ENCODE measurements at regions not wholly inside any gene's neighbourhood (a gene's known extent, or its start where the extent isn't known, plus 50 kb on each side); places are given as distances from the start of the nearest gene placed in this dataset.

GRCh38 chr7:94738071-94738470 lies 82.1 kb upstream of the SGCE start:
- no peak overlapping the region for H3K4ac ChIP-seq (ENCODE audit: low read depth in 1 of 2, low read length in 2 of 2)
- no peak overlapping the region for H3K9ac ChIP-seq (ENCODE audit: low read length)
- H3K18ac ChIP-seq (ENCODE audit: low read depth in 1 of 2, low read length in 2 of 2) = no peak overlapping the region
- no peaks in the 10 kb centered on the region for H3K4me1 ChIP-seq (ENCODE audit: control insufficient read depth, insufficient read depth, low read depth, low read length)
- no peaks in the 10 kb centered on the region for H3K9me3 ChIP-seq (ENCODE audit: control insufficient read depth, low read length)
- no peak overlapping the region for H2AFZ ChIP-seq (ENCODE audit: low read depth, low read length)
- no peak overlapping the region for H2AK5ac ChIP-seq (ENCODE audit: low read length, severe bottlenecking)
- no peaks in the 10 kb centered on the region for H3K27me3 ChIP-seq (ENCODE audit: control insufficient read depth in 1 of 2, insufficient read depth in 1 of 2, low read length in 2 of 2)
- no peak overlapping the region for H3K27ac ChIP-seq (ENCODE audit: low read length, poor library complexity, severe bottlenecking)
- H3K23ac ChIP-seq (ENCODE audit: low read length in 2 of 2) = no peak overlapping the region
- H4K91ac ChIP-seq (ENCODE audit: low read length) = no peak overlapping the region
- H3K4me2 ChIP-seq (ENCODE audit: low read length, poor library complexity, severe bottlenecking) = no peak overlapping the region
- no peak overlapping the region for H3K14ac ChIP-seq (ENCODE audit: low read length in 2 of 2)
- H2BK120ac ChIP-seq (ENCODE audit: low read depth, low read length) = no peak overlapping the region
- H3K79me1 ChIP-seq (replicated peaks; ENCODE audit: low read length, poor library complexity, severe bottlenecking) = no peaks in the 10 kb centered on the region
- H2BK12ac ChIP-seq (ENCODE audit: low read length in 2 of 2) = no peak overlapping the region
- no peak for DNase-seq
- H2BK5ac ChIP-seq (ENCODE audit: low read depth, low read length, poor library complexity, severe bottlenecking) = no peak overlapping the region
- no peak overlapping the region for H2BK15ac ChIP-seq (ENCODE audit: low read depth, poor library complexity, severe bottlenecking)
- WGBS = 100% methylated on average over 1 of the region's 1 CpG
- no peak overlapping the region for H4K8ac ChIP-seq (ENCODE audit: low read length)
- H3K36me3 ChIP-seq (ENCODE audit: control insufficient read depth in 1 of 2, insufficient read depth in 2 of 2, low read depth in 1 of 2, low read length in 2 of 2) = no peaks in the 10 kb centered on the region
- no peak overlapping the region for H3K4me3 ChIP-seq (ENCODE audit: insufficient read depth in 1 of 2, low read depth in 1 of 2, low read length in 2 of 2)

- WGBS = no CpG with 5 or more reads among the region's 1 CpG
- no peaks in the 10 kb centered on the region for H3K4me1 ChIP-seq (ENCODE audit: control insufficient read depth, insufficient read depth, low read depth, low read length)
Observed at GRCh38 chr7:94739180-94739579, 83.2 kb upstream of the SGCE start.

DNA sequence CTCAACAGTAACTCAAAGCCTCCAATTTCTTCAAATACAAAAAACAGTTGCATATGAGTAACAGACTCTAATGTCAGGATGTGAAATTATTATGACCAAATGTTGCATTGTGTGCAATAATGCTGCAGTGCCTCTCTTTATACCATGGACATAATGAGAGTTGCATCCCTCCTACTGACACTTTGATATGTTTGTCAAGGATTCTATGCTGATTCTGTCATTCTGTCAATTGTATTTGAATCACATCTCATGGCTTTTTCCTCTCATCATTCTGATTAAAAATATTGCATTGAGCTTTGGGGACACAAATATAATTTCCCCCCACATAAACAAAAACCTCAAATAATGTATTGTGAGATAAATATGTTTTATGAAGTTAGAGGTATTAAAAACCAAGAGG lies 84.6 kb upstream of the SGCE start:
- no peak overlapping the region for H3K27ac ChIP-seq (ENCODE audit: low read length, poor library complexity, severe bottlenecking)
- no peak overlapping the region for H4K8ac ChIP-seq (ENCODE audit: low read length)
- no peaks in the 10 kb centered on the region for H3K79me1 ChIP-seq (replicated peaks; ENCODE audit: low read length, poor library complexity, severe bottlenecking)
- no peak overlapping the region for H3K9ac ChIP-seq (ENCODE audit: low read length)
- no peaks in the 10 kb centered on the region for H3K4me1 ChIP-seq (ENCODE audit: control insufficient read depth, insufficient read depth, low read depth, low read length)
- no peak overlapping the region for H3K23ac ChIP-seq (ENCODE audit: low read length in 2 of 2)
- no peak overlapping the region for H2BK12ac ChIP-seq (ENCODE audit: low read length in 2 of 2)
- no peak overlapping the region for H2BK5ac ChIP-seq (ENCODE audit: low read depth, low read length, poor library complexity, severe bottlenecking)
- no peaks in the 10 kb centered on the region for H3K27me3 ChIP-seq (ENCODE audit: control insufficient read depth in 1 of 2, insufficient read depth in 1 of 2, low read length in 2 of 2)
- DNase-seq = no peak
- no peak overlapping the region for H3K14ac ChIP-seq (ENCODE audit: low read length in 2 of 2)
- H3K4me3 ChIP-seq (ENCODE audit: insufficient read depth in 1 of 2, low read depth in 1 of 2, low read length in 2 of 2) = no peak overlapping the region
- no peak overlapping the region for H3K4ac ChIP-seq (ENCODE audit: low read depth in 1 of 2, low read length in 2 of 2)
- no peak overlapping the region for H4K91ac ChIP-seq (ENCODE audit: low read length)
- H3K36me3 ChIP-seq (ENCODE audit: control insufficient read depth in 1 of 2, insufficient read depth in 2 of 2, low read depth in 1 of 2, low read length in 2 of 2) = no peaks in the 10 kb centered on the region
- H3K18ac ChIP-seq (ENCODE audit: low read depth in 1 of 2, low read length in 2 of 2) = no peak overlapping the region
- no peaks in the 10 kb centered on the region for H3K9me3 ChIP-seq (ENCODE audit: control insufficient read depth, low read length)
- no peak overlapping the region for H2BK15ac ChIP-seq (ENCODE audit: low read depth, poor library complexity, severe bottlenecking)
- H2AK5ac ChIP-seq (ENCODE audit: low read length, severe bottlenecking) = no peak overlapping the region
- no peak overlapping the region for H2BK120ac ChIP-seq (ENCODE audit: low read depth, low read length)
- no peak overlapping the region for H2AFZ ChIP-seq (ENCODE audit: low read depth, low read length)
- no peak overlapping the region for H3K4me2 ChIP-seq (ENCODE audit: low read length, poor library complexity, severe bottlenecking)

More at GRCh38 chr7:94739180-94739579, 83.2 kb upstream of the SGCE start:
- Histone ChIP-seq H3K4me3 (ENCODE audit: insufficient read depth in 1 of 2, low read depth in 1 of 2, low read length in 2 of 2) (no peak overlapping the region), H3K4ac (ENCODE audit: low read depth in 1 of 2, low read length in 2 of 2) (no peak overlapping the region), H2BK15ac (ENCODE audit: low read depth, poor library complexity, severe bottlenecking) (no peak overlapping the region), H4K91ac (ENCODE audit: low read length) (no peak overlapping the region), H3K18ac (ENCODE audit: low read depth in 1 of 2, low read length in 2 of 2) (no peak overlapping the region), H3K36me3 (ENCODE audit: control insufficient read depth in 1 of 2, insufficient read depth in 2 of 2, low read depth in 1 of 2, low read length in 2 of 2) (no peaks in the 10 kb centered on the region), H3K27ac (ENCODE audit: low read length, poor library complexity, severe bottlenecking) (no peak overlapping the region), H3K79me1 (replicated peaks; ENCODE audit: low read length, poor library complexity, severe bottlenecking) (no peaks in the 10 kb centered on the region), H3K4me2 (ENCODE audit: low read length, poor library complexity, severe bottlenecking) (no peak overlapping the region), H2BK5ac (ENCODE audit: low read depth, low read length, poor library complexity, severe bottlenecking) (no peak overlapping the region), H2BK120ac (ENCODE audit: low read depth, low read length) (no peak overlapping the region), H3K14ac (ENCODE audit: low read length in 2 of 2) (no peak overlapping the region), H4K8ac (ENCODE audit: low read length) (no peak overlapping the region), H2BK12ac (ENCODE audit: low read length in 2 of 2) (no peak overlapping the region), H2AFZ (ENCODE audit: low read depth, low read length) (no peak overlapping the region), H3K9ac (ENCODE audit: low read length) (no peak overlapping the region), H3K27me3 (ENCODE audit: control insufficient read depth in 1 of 2, insufficient read depth in 1 of 2, low read length in 2 of 2) (no peaks in the 10 kb centered on the region), H3K9me3 (ENCODE audit: control insufficient read depth, low read length) (no peaks in the 10 kb centered on the region), H3K23ac (ENCODE audit: low read length in 2 of 2) (no peak overlapping the region), H2AK5ac (ENCODE audit: low read length, severe bottlenecking) (no peak overlapping the region)
- no peak for DNase-seq

- Histone ChIP-seq H4K8ac (ENCODE audit: low read length) (no peak overlapping the region), H3K36me3 (ENCODE audit: control insufficient read depth in 1 of 2, insufficient read depth in 2 of 2, low read depth in 1 of 2, low read length in 2 of 2) (no peaks in the 10 kb centered on the region)
Observed at GRCh38 chr7:94741179-94741578, 85.2 kb upstream of the SGCE start.

More at GRCh38 chr7:94741179-94741578, 85.2 kb upstream of the SGCE start:
- Histone ChIP-seq H3K9ac (ENCODE audit: low read length) (no peak overlapping the region), H4K91ac (ENCODE audit: low read length) (no peak overlapping the region), H2BK5ac (ENCODE audit: low read depth, low read length, poor library complexity, severe bottlenecking) (no peak overlapping the region), H3K9me3 (ENCODE audit: control insufficient read depth, low read length) (no peaks in the 10 kb centered on the region), H2AK5ac (ENCODE audit: low read length, severe bottlenecking) (no peak overlapping the region), H3K79me1 (replicated peaks; ENCODE audit: low read length, poor library complexity, severe bottlenecking) (no peaks in the 10 kb centered on the region), H3K27me3 (ENCODE audit: control insufficient read depth in 1 of 2, insufficient read depth in 1 of 2, low read length in 2 of 2) (no peaks in the 10 kb centered on the region), H3K14ac (ENCODE audit: low read length in 2 of 2) (no peak overlapping the region), H2AFZ (ENCODE audit: low read depth, low read length) (no peak overlapping the region), H3K23ac (ENCODE audit: low read length in 2 of 2) (no peak overlapping the region), H3K18ac (ENCODE audit: low read depth in 1 of 2, low read length in 2 of 2) (no peak overlapping the region), H3K4ac (ENCODE audit: low read depth in 1 of 2, low read length in 2 of 2) (no peak overlapping the region), H3K4me2 (ENCODE audit: low read length, poor library complexity, severe bottlenecking) (no peak overlapping the region), H3K4me3 (ENCODE audit: insufficient read depth in 1 of 2, low read depth in 1 of 2, low read length in 2 of 2) (no peak overlapping the region), H3K27ac (ENCODE audit: low read length, poor library complexity, severe bottlenecking) (no peak overlapping the region), H2BK12ac (ENCODE audit: low read length in 2 of 2) (no peak overlapping the region), H3K4me1 (ENCODE audit: control insufficient read depth, insufficient read depth, low read depth, low read length) (no peaks in the 10 kb centered on the region), H2BK120ac (ENCODE audit: low read depth, low read length) (no peak overlapping the region), H2BK15ac (ENCODE audit: low read depth, poor library complexity, severe bottlenecking) (no peak overlapping the region)
- 83% methylated on average over 1 of the region's 2 CpGs for WGBS
- DNase-seq = no peak

Measured in mesenchymal stem cell (in vitro differentiated cells and primary cell).